ENCODE measurements at regions not wholly inside any gene's neighbourhood (a gene's known extent, or its start where the extent isn't known, plus 50 kb on each side); places are given as distances from the start of the nearest gene placed in this dataset.
"Not testable (repeated sequence)": the region's sequence is repeated elsewhere in the genome, so short reads cannot be mapped to it uniquely, and the experiment has no call there.

GRCh38 chr4:94131212-94131611 lies 76.5 kb upstream of the SMARCAD1 start:
- no peak overlapping the region for H3K4me3 ChIP-seq
- H3K36me3 ChIP-seq = no peaks in the 10 kb centered on the region
- DNase-seq = no peak
- no peaks in the 10 kb centered on the region for H3K27me3 ChIP-seq
- H3K4me1 ChIP-seq = no peaks in the 10 kb centered on the region
- no peaks in the 10 kb centered on the region for H3K9me3 ChIP-seq
- no peak for TF ChIP-seq CTCF (IDR thresholded peaks at IDR 0.05 in 4 of 5, conservative IDR thresholded peaks at IDR 0.05 in 1 of 5)
- no peak for TF ChIP-seq POLR2A (IDR thresholded peaks at IDR 0.05)
- intact Hi-C loops (cut with DNase I; ENCODE audit: low total_unique reads) = no loop called here
- H3K27ac ChIP-seq = no peak overlapping the region
- in situ Hi-C loops (cut with MboI; ENCODE audit: low sequenced_read_pairs in 4 of 4) = loop anchor here in 1 of 4 donors (10.0 kb wide), 1 partner anchor 346 kb away; no protein-coding TSS in a partner anchor
- no peak for ATAC-seq

- no peak for DNase-seq
- H3K36me3 ChIP-seq = no peaks in the 10 kb centered on the region
Measured at GRCh38 chr4:94135701-94136100, 72.0 kb upstream of the SMARCAD1 start.

GRCh38 chr4:94139931-94140612 lies 67.6 kb upstream of the SMARCAD1 start:
- Histone ChIP-seq H3K4me3 (no peak overlapping the region), H3K4me1 (no peaks in the 10 kb centered on the region), H3K36me3 (no peaks in the 10 kb centered on the region), H3K27ac (no peak overlapping the region), H3K9me3 (no peaks in the 10 kb centered on the region), H3K27me3 (no peaks in the 10 kb centered on the region)
- DNase-seq = no peak
- no peak for ATAC-seq
- intact Hi-C loops (cut with DNase I; ENCODE audit: low total_unique reads) (no loop called here), in situ Hi-C loops (cut with MboI; ENCODE audit: low sequenced_read_pairs in 4 of 4) (loop anchor here in 1 of 4 donors (10.0 kb wide), 1 partner anchor 355 kb away; no protein-coding TSS in a partner anchor)
- TF ChIP-seq CTCF (IDR thresholded peaks at IDR 0.05 in 4 of 5, conservative IDR thresholded peaks at IDR 0.05 in 1 of 5) (no peak), POLR2A (IDR thresholded peaks at IDR 0.05) (no peak)

More at GRCh38 chr4:94135701-94136100, 72.0 kb upstream of the SMARCAD1 start:
- intact Hi-C loops (cut with DNase I; ENCODE audit: low total_unique reads) (no loop called here), in situ Hi-C loops (cut with MboI; ENCODE audit: low sequenced_read_pairs in 4 of 4) (loop anchor here in 1 of 4 donors (10.0 kb wide), 1 partner anchor 351 kb away; no protein-coding TSS in a partner anchor)
- ATAC-seq = no peak
- Histone ChIP-seq H3K27me3 (no peaks in the 10 kb centered on the region), H3K4me3 (no peak overlapping the region), H3K4me1 (no peaks in the 10 kb centered on the region), H3K27ac (no peak overlapping the region), H3K9me3 (no peaks in the 10 kb centered on the region)
- no peak for TF ChIP-seq POLR2A (IDR thresholded peaks at IDR 0.05)
- no peak for TF ChIP-seq CTCF (IDR thresholded peaks at IDR 0.05 in 4 of 5, conservative IDR thresholded peaks at IDR 0.05 in 1 of 5)

GRCh38 chr4:94141001-94141400 lies 66.7 kb upstream of the SMARCAD1 start:
- H3K27me3 ChIP-seq = no peaks in the 10 kb centered on the region
- no peaks in the 10 kb centered on the region for H3K4me1 ChIP-seq
- H3K4me3 ChIP-seq = no peak overlapping the region
- no peaks in the 10 kb centered on the region for H3K9me3 ChIP-seq
- in situ Hi-C loops (cut with MboI; ENCODE audit: low sequenced_read_pairs in 4 of 4) = no loop called here
- no peak for TF ChIP-seq POLR2A (IDR thresholded peaks at IDR 0.05)
- no peak for TF ChIP-seq CTCF (IDR thresholded peaks at IDR 0.05 in 4 of 5, conservative IDR thresholded peaks at IDR 0.05 in 1 of 5)
- H3K27ac ChIP-seq = no peak overlapping the region
- intact Hi-C loops (cut with DNase I; ENCODE audit: low total_unique reads) = no loop called here
- no peak for ATAC-seq
- DNase-seq = no peak
- H3K36me3 ChIP-seq = no peaks in the 10 kb centered on the region

- H3K4me3 ChIP-seq; ATAC-seq; H3K4me1 ChIP-seq; DNase-seq; H3K27me3 ChIP-seq; in situ Hi-C loops (cut with MboI; ENCODE audit: low sequenced_read_pairs in 4 of 4); H3K27ac ChIP-seq; H3K36me3 ChIP-seq; intact Hi-C loops (cut with DNase I; ENCODE audit: low total_unique reads); H3K9me3 ChIP-seq: not testable (repeated sequence)
Measured at GRCh38 chr4:94148052-94148451, 59.6 kb upstream of the SMARCAD1 start.

All from gastrocnemius medialis (tissue), 4 donors.